KMS-11 (cell line): ENCODE measurements at regions not wholly inside any gene's neighbourhood (a gene's known extent, or its start where the extent isn't known, plus 50 kb on each side); places are given as distances from the start of the nearest gene placed in this dataset.

Experiments
- H2AFZ ChIP-seq: fragments of 200-600 bp; sonication (generic); 2 replicates; pipeline ENCODE4 v1.6.1; 2016; ENCODE audit warnings: antibody characterized with exemption, mixed run types, low read depth
- H3K27ac ChIP-seq: fragments of 200-600 bp; sonication (generic); 2 replicates; pipeline ENCODE4 v1.6.1; 2016; ENCODE audit warnings: mild to moderate bottlenecking, mixed run types
- H3K27me3 ChIP-seq: fragments of 200-600 bp; sonication (generic); 2 replicates; pipeline ENCODE4 v1.6.1; 2017; ENCODE audit warnings: mild to moderate bottlenecking, low read depth, mixed run types, moderate library complexity; ENCODE audit not compliant: insufficient read depth
- H3K36me3 ChIP-seq: fragments of 200-600 bp; sonication (generic); 2 replicates; pipeline ENCODE4 v1.6.1; 2017; ENCODE audit warnings: mild to moderate bottlenecking, mixed run types; ENCODE audit not compliant: insufficient read depth
- H3K4me1 ChIP-seq: fragments of 200-600 bp; sonication (generic); 2 replicates; pipeline ENCODE4 v1.6.1; 2016; ENCODE audit warnings: mild to moderate bottlenecking, low read depth, mixed run types; ENCODE audit not compliant: poor library complexity, severe bottlenecking
- H3K4me2 ChIP-seq: fragments of 200-600 bp; sonication (generic); 2 replicates; pipeline ENCODE4 v1.7.0; 2016; ENCODE audit warnings: mild to moderate bottlenecking, mixed run types
- H3K4me3 ChIP-seq: fragments of 200-600 bp; sonication (generic); IDR thresholded peaks from 2 replicates; pipeline ENCODE4 v1.6.1; 2017; ENCODE audit warnings: low read depth, low read length, mixed read lengths; ENCODE audit not compliant: insufficient read depth
- H3K79me2 ChIP-seq: fragments of 200-600 bp; sonication (generic); 2 replicates; pipeline ENCODE4 v1.6.1; 2016; ENCODE audit warnings: low read depth, mixed run types; ENCODE audit not compliant: insufficient read depth
- H3K9ac ChIP-seq: fragments of 200-600 bp; sonication (generic); 2 replicates; pipeline ENCODE4 v1.6.1; 2016; ENCODE audit warnings: mild to moderate bottlenecking, mixed run types
- H4K20me1 ChIP-seq: fragments of 200-600 bp; sonication (generic); 2 replicates; pipeline ENCODE4 v1.6.1; 2016; ENCODE audit warnings: mild to moderate bottlenecking, mixed run types; ENCODE audit not compliant: insufficient read depth
- CTCF ChIP-seq: fragments of 200-600 bp; sonication (generic); conservative IDR thresholded peaks from 2 replicates; pipeline ENCODE4 v1.6.1; 2017; ENCODE audit warnings: low read depth, mild to moderate bottlenecking, antibody characterized with exemption, low read length, moderate library complexity, mixed read lengths

DNA sequence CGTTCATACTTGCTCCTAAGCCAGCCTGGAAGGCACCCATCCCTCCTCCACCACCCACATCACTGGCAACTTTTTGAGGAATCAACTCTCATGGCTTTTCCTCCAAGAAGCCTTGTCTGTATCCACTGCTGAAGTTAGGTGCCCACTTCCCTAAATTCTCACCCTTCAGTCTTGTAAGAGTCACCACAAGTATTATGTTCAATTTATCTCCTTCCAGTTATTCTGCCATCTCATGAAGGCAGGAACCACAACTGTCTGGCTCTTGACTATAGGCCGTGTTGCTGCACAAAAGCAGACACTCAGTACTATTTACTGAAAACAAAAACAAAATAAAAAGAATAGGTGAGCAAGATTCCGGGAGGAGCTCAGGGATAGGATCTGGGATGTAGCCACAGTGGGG is 234.8 kb downstream of the CYRIA start:
- no peaks in the 10 kb centered on the region for H3K79me2 ChIP-seq
- H3K9ac ChIP-seq, result no peak overlapping the region
- no peaks in the 10 kb centered on the region for H3K27me3 ChIP-seq
- H3K4me2 ChIP-seq, result no peak overlapping the region
- H3K36me3 ChIP-seq, result no peaks in the 10 kb centered on the region
- no peak for TF ChIP-seq CTCF
- no peaks in the 10 kb centered on the region for H4K20me1 ChIP-seq
- H2AFZ ChIP-seq, result no peak overlapping the region
- H3K4me3 ChIP-seq, result no peak overlapping the region
- no peaks in the 10 kb centered on the region for H3K4me1 ChIP-seq
- H3K27ac ChIP-seq, result no peak overlapping the region

- no peak for TF ChIP-seq CTCF
- H3K36me3 ChIP-seq, result no peaks in the 10 kb centered on the region
- H2AFZ ChIP-seq, result no peak overlapping the region
- no peak overlapping the region for H3K9ac ChIP-seq
- no peak overlapping the region for H3K27ac ChIP-seq
- H3K4me2 ChIP-seq, result no peak overlapping the region
- no peaks in the 10 kb centered on the region for H3K27me3 ChIP-seq
- no peaks in the 10 kb centered on the region for H3K79me2 ChIP-seq
- no peaks in the 10 kb centered on the region for H3K4me1 ChIP-seq
- no peaks in the 10 kb centered on the region for H4K20me1 ChIP-seq
- H3K4me3 ChIP-seq, result no peak overlapping the region
Observed at GRCh38 chr2:16429431-16430145, 236.0 kb downstream of the CYRIA start.

- Histone ChIP-seq H3K79me2 (no peaks in the 10 kb centered on the region), H3K9ac (no peak overlapping the region), H3K4me3 (no peak overlapping the region), H3K36me3 (no peaks in the 10 kb centered on the region), H4K20me1 (no peaks in the 10 kb centered on the region), H3K4me1 (no peaks in the 10 kb centered on the region), H2AFZ (no peak overlapping the region), H3K27me3 (no peaks in the 10 kb centered on the region), H3K27ac (no peak overlapping the region), H3K4me2 (no peak overlapping the region)
- TF ChIP-seq CTCF, result no peak
Observed at GRCh38 chr2:16429002-16429401, 236.6 kb downstream of the CYRIA start.

GRCh38 chr2:16425462-16426336 is 239.9 kb downstream of the CYRIA start:
- TF ChIP-seq CTCF, result no peak
- Histone ChIP-seq H3K4me1 (no peaks in the 10 kb centered on the region), H3K4me2 (no peak overlapping the region), H3K27me3 (no peaks in the 10 kb centered on the region), H3K4me3 (no peak overlapping the region), H4K20me1 (no peaks in the 10 kb centered on the region), H3K79me2 (no peaks in the 10 kb centered on the region), H3K36me3 (no peaks in the 10 kb centered on the region), H3K9ac (no peak overlapping the region), H2AFZ (no peak overlapping the region), H3K27ac (no peak overlapping the region)
